ENCODE measurements at regions not wholly inside any gene's neighbourhood (a gene's known extent, or its start where the extent isn't known, plus 50 kb on each side); places are given as distances from the start of the nearest gene placed in this dataset.

DNA sequence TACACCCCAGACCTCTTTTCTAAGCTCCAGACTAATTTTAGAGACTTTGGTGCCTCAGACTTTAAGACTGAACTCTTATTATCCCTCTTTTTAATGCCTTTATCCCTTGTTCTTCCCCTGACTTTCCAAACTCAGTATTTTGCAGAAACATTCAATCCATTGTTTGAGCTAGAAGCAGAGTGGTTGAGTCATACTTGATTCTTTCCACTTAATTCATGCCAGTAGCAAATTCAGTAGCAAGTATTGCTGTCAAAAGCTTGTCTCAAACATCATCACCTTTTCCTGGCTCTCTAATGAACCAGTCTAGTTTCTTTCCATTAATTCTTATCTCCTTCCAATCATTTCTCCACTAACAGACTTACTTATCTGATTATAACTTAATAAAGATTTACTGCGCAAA, 699.7 kb upstream of the ZNF804A start (continued):
- TF ChIP-seq, protein P1, sequence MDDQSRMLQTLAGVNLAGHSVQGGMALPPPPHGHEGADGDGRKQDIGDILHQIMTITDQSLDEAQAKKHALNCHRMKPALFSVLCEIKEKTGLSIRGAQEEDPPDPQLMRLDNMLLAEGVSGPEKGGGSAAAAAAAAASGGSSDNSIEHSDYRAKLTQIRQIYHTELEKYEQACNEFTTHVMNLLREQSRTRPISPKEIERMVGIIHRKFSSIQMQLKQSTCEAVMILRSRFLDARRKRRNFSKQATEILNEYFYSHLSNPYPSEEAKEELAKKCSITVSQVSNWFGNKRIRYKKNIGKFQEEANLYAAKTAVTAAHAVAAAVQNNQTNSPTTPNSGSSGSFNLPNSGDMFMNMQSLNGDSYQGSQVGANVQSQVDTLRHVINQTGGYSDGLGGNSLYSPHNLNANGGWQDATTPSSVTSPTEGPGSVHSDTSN (IDR thresholded peaks at IDR 0.05): no peak

DNA sequence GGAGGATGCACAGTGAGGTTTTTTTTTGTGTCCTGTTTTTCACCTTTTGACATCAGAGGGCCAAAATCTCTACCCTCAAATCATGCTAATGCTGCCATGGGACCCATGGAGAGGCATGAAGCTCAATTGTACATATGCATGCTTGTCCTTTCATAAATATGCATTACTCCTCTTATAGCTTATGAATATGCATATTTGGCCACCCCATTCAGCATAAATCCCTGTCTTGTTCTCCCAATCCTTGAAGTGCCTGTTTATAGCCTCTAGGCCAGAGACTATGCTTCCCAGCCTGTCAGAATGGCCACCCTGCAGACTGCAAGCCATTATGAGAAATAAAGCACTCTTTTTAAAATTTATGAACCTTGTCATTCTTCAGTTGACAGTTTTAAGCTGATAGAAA, 696.4 kb upstream of the ZNF804A start:
- no peak overlapping the region for H3K4me2 ChIP-seq
- POLR2A ChIA-PET: no interaction called here
- CTCF ChIA-PET: no interaction called here

DNA sequence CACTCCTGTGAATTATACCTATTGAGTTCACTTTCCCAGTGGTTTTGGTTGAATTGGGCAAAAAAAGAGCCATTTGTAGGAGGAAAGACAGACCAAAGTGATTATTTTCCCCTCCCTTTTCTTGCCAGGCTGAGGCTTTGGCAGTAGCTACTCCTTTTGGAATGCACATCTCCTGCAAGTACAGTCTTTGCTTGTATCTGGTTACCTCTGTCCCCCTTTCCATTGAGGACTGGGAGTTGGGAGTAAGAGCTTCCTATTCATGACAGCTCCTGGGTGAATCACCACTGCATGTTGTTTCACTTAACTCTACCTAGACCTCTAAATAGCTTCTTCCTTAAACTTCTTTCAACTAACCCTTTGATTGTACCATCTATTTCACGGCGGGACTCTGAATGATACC, 695.3 kb upstream of the ZNF804A start:
- Histone ChIP-seq H3K4me1 (ENCODE audit: control insufficient read depth in 1 of 2, insufficient read depth in 2 of 2, low read depth in 1 of 2, low read length in 1 of 2) (no peaks in the 10 kb centered on the region; a peak in 1 of 4 replicates), H3K4me3 (ENCODE audit: low read depth in 2 of 2, low read length in 1 of 2) (no peak overlapping the region), H3K9ac (no peak overlapping the region), H4K20me1 (ENCODE audit: insufficient read depth) (no peaks in the 10 kb centered on the region), H3F3A (replicated peaks; ENCODE audit: insufficient read depth) (no peaks in the 10 kb centered on the region), H3K9me2 (no peaks in the 10 kb centered on the region), H3K79me2 (ENCODE audit: insufficient read depth) (no peaks in the 10 kb centered on the region), H3K9me3 (no peaks in the 10 kb centered on the region), H3K27me3 (ENCODE audit: insufficient read depth) (no peaks in the 10 kb centered on the region; the same call in 1 of the 2 replicates), H2AFZ (ENCODE audit: low read depth) (no peak overlapping the region), H3K27ac (ENCODE audit: low read depth in 2 of 2, low read length in 1 of 2) (no peak overlapping the region), H3K4me2 (no peak overlapping the region), H3K36me3 (replicated peaks in 1 of 2; ENCODE audit: control insufficient read depth in 1 of 2, insufficient read depth in 2 of 2, low read length in 1 of 2) (no peaks in the 10 kb centered on the region)
- ChIA-PET CTCF (interaction anchor here (1.0 kb wide), 1 partner anchor 654 kb away, joined by 3 read pairs; no protein-coding TSS in a partner anchor), POLR2A (no interaction called here)
- WGBS (ENCODE audit: low lambda C conversion rate): 87% methylated on average over 2 of the region's 2 CpGs
- TF ChIP-seq, protein P2, sequence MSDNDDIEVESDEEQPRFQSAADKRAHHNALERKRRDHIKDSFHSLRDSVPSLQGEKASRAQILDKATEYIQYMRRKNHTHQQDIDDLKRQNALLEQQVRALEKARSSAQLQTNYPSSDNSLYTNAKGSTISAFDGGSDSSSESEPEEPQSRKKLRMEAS (IDR thresholded peaks at IDR 0.05; ENCODE audit: low read depth): no peak
- TF ChIP-seq FOXM1 (IDR thresholded peaks at IDR 0.05; ENCODE audit: low read depth) (no peak), RCOR1 (IDR thresholded peaks at IDR 0.05; ENCODE audit: low read length) (no peak), RXRA (IDR thresholded peaks at IDR 0.05; ENCODE audit: borderline replicate concordance, low read depth) (no peak), SMC3 (IDR thresholded peaks at IDR 0.05; ENCODE audit: low read depth, low read length) (no peak), NFIC (IDR thresholded peaks at IDR 0.05; ENCODE audit: borderline replicate concordance) (no peak), EP300 (IDR thresholded peaks at IDR 0.05; ENCODE audit: borderline replicate concordance in 1 of 2, low read depth in 1 of 2, low read length in 1 of 2) (no peak), NRF1 (IDR thresholded peaks at IDR 0.05; ENCODE audit: low read depth, low read length) (no peak), ELF1 (IDR thresholded peaks at IDR 0.05) (no peak), CHD2 (IDR thresholded peaks at IDR 0.05; ENCODE audit: low read length, partially characterized antibody) (no peak), TCF12 (IDR thresholded peaks at IDR 0.05) (no peak)
- TF ChIP-seq, protein P3, sequence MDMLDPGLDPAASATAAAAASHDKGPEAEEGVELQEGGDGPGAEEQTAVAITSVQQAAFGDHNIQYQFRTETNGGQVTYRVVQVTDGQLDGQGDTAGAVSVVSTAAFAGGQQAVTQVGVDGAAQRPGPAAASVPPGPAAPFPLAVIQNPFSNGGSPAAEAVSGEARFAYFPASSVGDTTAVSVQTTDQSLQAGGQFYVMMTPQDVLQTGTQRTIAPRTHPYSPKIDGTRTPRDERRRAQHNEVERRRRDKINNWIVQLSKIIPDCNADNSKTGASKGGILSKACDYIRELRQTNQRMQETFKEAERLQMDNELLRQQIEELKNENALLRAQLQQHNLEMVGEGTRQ (IDR thresholded peaks at IDR 0.05; ENCODE audit: borderline replicate concordance, low read depth, low read length): no peak
- TF ChIP-seq, protein P4, sequence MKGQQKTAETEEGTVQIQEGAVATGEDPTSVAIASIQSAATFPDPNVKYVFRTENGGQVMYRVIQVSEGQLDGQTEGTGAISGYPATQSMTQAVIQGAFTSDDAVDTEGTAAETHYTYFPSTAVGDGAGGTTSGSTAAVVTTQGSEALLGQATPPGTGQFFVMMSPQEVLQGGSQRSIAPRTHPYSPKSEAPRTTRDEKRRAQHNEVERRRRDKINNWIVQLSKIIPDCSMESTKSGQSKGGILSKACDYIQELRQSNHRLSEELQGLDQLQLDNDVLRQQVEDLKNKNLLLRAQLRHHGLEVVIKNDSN (IDR thresholded peaks at IDR 0.05; ENCODE audit: borderline replicate concordance, low read depth): no peak
- TF ChIP-seq, protein P5, sequence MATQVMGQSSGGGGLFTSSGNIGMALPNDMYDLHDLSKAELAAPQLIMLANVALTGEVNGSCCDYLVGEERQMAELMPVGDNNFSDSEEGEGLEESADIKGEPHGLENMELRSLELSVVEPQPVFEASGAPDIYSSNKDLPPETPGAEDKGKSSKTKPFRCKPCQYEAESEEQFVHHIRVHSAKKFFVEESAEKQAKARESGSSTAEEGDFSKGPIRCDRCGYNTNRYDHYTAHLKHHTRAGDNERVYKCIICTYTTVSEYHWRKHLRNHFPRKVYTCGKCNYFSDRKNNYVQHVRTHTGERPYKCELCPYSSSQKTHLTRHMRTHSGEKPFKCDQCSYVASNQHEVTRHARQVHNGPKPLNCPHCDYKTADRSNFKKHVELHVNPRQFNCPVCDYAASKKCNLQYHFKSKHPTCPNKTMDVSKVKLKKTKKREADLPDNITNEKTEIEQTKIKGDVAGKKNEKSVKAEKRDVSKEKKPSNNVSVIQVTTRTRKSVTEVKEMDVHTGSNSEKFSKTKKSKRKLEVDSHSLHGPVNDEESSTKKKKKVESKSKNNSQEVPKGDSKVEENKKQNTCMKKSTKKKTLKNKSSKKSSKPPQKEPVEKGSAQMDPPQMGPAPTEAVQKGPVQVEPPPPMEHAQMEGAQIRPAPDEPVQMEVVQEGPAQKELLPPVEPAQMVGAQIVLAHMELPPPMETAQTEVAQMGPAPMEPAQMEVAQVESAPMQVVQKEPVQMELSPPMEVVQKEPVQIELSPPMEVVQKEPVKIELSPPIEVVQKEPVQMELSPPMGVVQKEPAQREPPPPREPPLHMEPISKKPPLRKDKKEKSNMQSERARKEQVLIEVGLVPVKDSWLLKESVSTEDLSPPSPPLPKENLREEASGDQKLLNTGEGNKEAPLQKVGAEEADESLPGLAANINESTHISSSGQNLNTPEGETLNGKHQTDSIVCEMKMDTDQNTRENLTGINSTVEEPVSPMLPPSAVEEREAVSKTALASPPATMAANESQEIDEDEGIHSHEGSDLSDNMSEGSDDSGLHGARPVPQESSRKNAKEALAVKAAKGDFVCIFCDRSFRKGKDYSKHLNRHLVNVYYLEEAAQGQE (IDR thresholded peaks at IDR 0.05; ENCODE audit: low read depth, low read length): no peak
- DNase-seq: no peak

More for the DNA sequence above, 696.4 kb upstream of the ZNF804A start:
- Histone ChIP-seq H3K4me1 (ENCODE audit: control insufficient read depth in 1 of 2, insufficient read depth in 2 of 2, low read depth in 1 of 2, low read length in 1 of 2) (no peaks in the 10 kb centered on the region; a peak in 1 of 4 replicates), H3K27ac (ENCODE audit: low read depth in 2 of 2, low read length in 1 of 2) (no peak overlapping the region), H2AFZ (ENCODE audit: low read depth) (no peak overlapping the region), H3K27me3 (ENCODE audit: insufficient read depth) (no peaks in the 10 kb centered on the region; the same call in 1 of the 2 replicates), H3K9ac (no peak overlapping the region), H3K79me2 (ENCODE audit: insufficient read depth) (no peaks in the 10 kb centered on the region), H3K9me2 (no peaks in the 10 kb centered on the region), H4K20me1 (ENCODE audit: insufficient read depth) (no peaks in the 10 kb centered on the region), H3K4me3 (ENCODE audit: low read depth in 2 of 2, low read length in 1 of 2) (no peak overlapping the region), H3K36me3 (replicated peaks in 1 of 2; ENCODE audit: control insufficient read depth in 1 of 2, insufficient read depth in 2 of 2, low read length in 1 of 2) (peaks cover 0 to 5% of the 10 kb centered on the region in 2 experiments), H3F3A (replicated peaks; ENCODE audit: insufficient read depth) (no peaks in the 10 kb centered on the region), H3K9me3 (no peaks in the 10 kb centered on the region)
- TF ChIP-seq GATA2 (CRISPR knock-in tag; IDR thresholded peaks at IDR 0.05) (no peak), GABPA (IDR thresholded peaks at IDR 0.05; ENCODE audit: low read depth) (no peak), TAF1 (IDR thresholded peaks at IDR 0.05; ENCODE audit: borderline replicate concordance, low read depth, low read length) (no peak), EZH2phosphoT487 (IDR thresholded peaks at IDR 0.05; ENCODE audit: borderline replicate concordance, low read depth) (no peak), CHD2 (IDR thresholded peaks at IDR 0.05; ENCODE audit: low read length, partially characterized antibody) (no peak), FOSL2 (IDR thresholded peaks at IDR 0.05; ENCODE audit: borderline replicate concordance, low read depth) (no peak), FOXM1 (IDR thresholded peaks at IDR 0.05; ENCODE audit: low read depth) (no peak)
- TF ChIP-seq, protein P3 (IDR thresholded peaks at IDR 0.05; ENCODE audit: borderline replicate concordance, low read depth, low read length): no peak
- no peak for DNase-seq

Data from SK-N-SH (cell line).